Keratinocyte (primary cell): ENCODE measurements at regions not wholly inside any gene's neighbourhood (a gene's known extent, or its start where the extent isn't known, plus 50 kb on each side); places are given as distances from the start of the nearest gene placed in this dataset.

Experiments
- DNase-seq: peaks from one replicate; pipeline ENCODE4 v3.0.0-alpha.2; 2011; ENCODE audit warnings: low read depth, missing footprints, low spot score
- FAIRE-seq: peaks from 2 replicates; lab custom pipeline; 2011; peaks lifted over from hg19 to GRCh38; lab: Jason Lieb, UNC
- H2AFZ ChIP-seq: 2 replicates; pipeline ENCODE4 v1.6.0; 2012; ENCODE audit warnings: low read length, control low read depth, inconsistent platforms; ENCODE audit not compliant: control insufficient read depth
- H3K27ac ChIP-seq: 2 replicates; pipeline ENCODE4 v1.5.1; 2011; ENCODE audit warnings: low read length; ENCODE audit not compliant: control insufficient read depth, insufficient read depth
- H3K27me3 ChIP-seq: 3 replicates; pipeline ENCODE4 v1.6.0; 2011; ENCODE audit warnings: low read length; ENCODE audit not compliant: control insufficient read depth, insufficient read depth; ENCODE audit errors: extremely low read depth
- H3K36me3 ChIP-seq, 2 experiments: 2 replicates in 1 of 2; 3 replicates in 1 of 2; pipeline ENCODE4 v1.5.1; 2011; ENCODE audit warnings: low read length in 2 of 2, mild to moderate bottlenecking in 1 of 2; ENCODE audit not compliant: control insufficient read depth in 2 of 2, insufficient read depth in 2 of 2; ENCODE audit errors: extremely low read depth in 1 of 2
- H3K4me1 ChIP-seq: 3 replicates; pipeline ENCODE4 v1.5.1; 2011; ENCODE audit warnings: low read length; ENCODE audit not compliant: control insufficient read depth, insufficient read depth; ENCODE audit errors: extremely low read depth
- H3K4me2 ChIP-seq: 3 replicates; pipeline ENCODE4 v1.6.0; 2011; ENCODE audit warnings: low read depth, low read length; ENCODE audit not compliant: control insufficient read depth, insufficient read depth; ENCODE audit errors: extremely low read depth
- H3K4me3 ChIP-seq, 3 experiments: fragments of 200-600 bp in 1 of 3; sonication (generic) in 1 of 3; 2 replicates in 2 of 3; 3 replicates in 1 of 3; pipeline ENCODE4 v1.5.1; 2011 to 2016; ENCODE audit warnings: low read length in 3 of 3, mild to moderate bottlenecking in 3 of 3, control low read depth in 2 of 3, inconsistent platforms in 1 of 3, low read depth in 1 of 3, mixed read lengths in 1 of 3, mixed run types in 1 of 3, moderate library complexity in 1 of 3; ENCODE audit not compliant: control insufficient read depth in 2 of 3, insufficient read depth in 2 of 3; ENCODE audit errors: extremely low read depth in 1 of 3
- H3K79me2 ChIP-seq: 2 replicates; pipeline ENCODE4 v1.6.0; 2012; ENCODE audit warnings: low read length; ENCODE audit not compliant: control insufficient read depth, insufficient read depth
- H3K9ac ChIP-seq: 3 replicates; pipeline ENCODE4 v1.6.0; 2011; ENCODE audit warnings: low read length; ENCODE audit not compliant: control insufficient read depth, insufficient read depth; ENCODE audit errors: extremely low read depth
- H3K9me1 ChIP-seq: 3 replicates; pipeline ENCODE4 v1.6.0; 2011; ENCODE audit warnings: low read length; ENCODE audit not compliant: control insufficient read depth, insufficient read depth; ENCODE audit errors: extremely low read depth
- H3K9me3 ChIP-seq: 2 replicates; pipeline ENCODE4 v1.5.1; 2012; ENCODE audit warnings: low read depth, low read length; ENCODE audit not compliant: control insufficient read depth
- H4K20me1 ChIP-seq: 3 replicates; pipeline ENCODE4 v1.6.0; 2011; ENCODE audit warnings: low read length; ENCODE audit not compliant: control insufficient read depth, insufficient read depth; ENCODE audit errors: extremely low read depth
- EZH2 ChIP-seq: IDR thresholded peaks from one replicate; pipeline ENCODE4 v1.6.1; 2012; ENCODE audit warnings: inconsistent platforms, mild to moderate bottlenecking, low read length, moderate library complexity
- dilution Hi-C: fragments of 300-500 bp; cut with MboI; formaldehyde crosslinking; loops from one replicate; pipeline ENCODE4 v1.7.0; 2020; ENCODE audit warnings: low sequenced_read_pairs; ENCODE audit not compliant: extremely low pct_ligation_motif_present
- TF ChIP-seq, protein P1 (sequence below), 3 experiments: IDR thresholded peaks in 1 of 3; conservative IDR thresholded peaks in 1 of 3; optimal IDR thresholded peaks in 1 of 3; 2 replicates in 2 of 3; 3 replicates in 1 of 3; pipeline versions ENCODE3 to v1.5.1; 2011; ENCODE audit warnings: low read length in 3 of 3, mild to moderate bottlenecking in 3 of 3, moderate library complexity in 2 of 3, control low read depth in 1 of 3, inconsistent platforms in 1 of 3; ENCODE audit not compliant: insufficient read depth in 2 of 3; ENCODE audit errors: extremely low read depth in 1 of 3

GRCh38 chr2:104040771-104041170 lies 813.1 kb upstream of the POU3F3 start:
- H4K20me1 ChIP-seq, result no peaks in the 10 kb centered on the region
- no peak overlapping the region for H3K27ac ChIP-seq
- H3K4me3 ChIP-seq, result no peak overlapping the region
- H3K36me3 ChIP-seq, result no peaks in the 10 kb centered on the region
- H3K27me3 ChIP-seq, result no peaks in the 10 kb centered on the region
- no peak for FAIRE-seq
- DNase-seq, result no peak
- no peaks in the 10 kb centered on the region for H3K4me1 ChIP-seq
- H3K9me1 ChIP-seq, result no peaks in the 10 kb centered on the region
- TF ChIP-seq EZH2, result no peak
- TF ChIP-seq, protein P1, sequence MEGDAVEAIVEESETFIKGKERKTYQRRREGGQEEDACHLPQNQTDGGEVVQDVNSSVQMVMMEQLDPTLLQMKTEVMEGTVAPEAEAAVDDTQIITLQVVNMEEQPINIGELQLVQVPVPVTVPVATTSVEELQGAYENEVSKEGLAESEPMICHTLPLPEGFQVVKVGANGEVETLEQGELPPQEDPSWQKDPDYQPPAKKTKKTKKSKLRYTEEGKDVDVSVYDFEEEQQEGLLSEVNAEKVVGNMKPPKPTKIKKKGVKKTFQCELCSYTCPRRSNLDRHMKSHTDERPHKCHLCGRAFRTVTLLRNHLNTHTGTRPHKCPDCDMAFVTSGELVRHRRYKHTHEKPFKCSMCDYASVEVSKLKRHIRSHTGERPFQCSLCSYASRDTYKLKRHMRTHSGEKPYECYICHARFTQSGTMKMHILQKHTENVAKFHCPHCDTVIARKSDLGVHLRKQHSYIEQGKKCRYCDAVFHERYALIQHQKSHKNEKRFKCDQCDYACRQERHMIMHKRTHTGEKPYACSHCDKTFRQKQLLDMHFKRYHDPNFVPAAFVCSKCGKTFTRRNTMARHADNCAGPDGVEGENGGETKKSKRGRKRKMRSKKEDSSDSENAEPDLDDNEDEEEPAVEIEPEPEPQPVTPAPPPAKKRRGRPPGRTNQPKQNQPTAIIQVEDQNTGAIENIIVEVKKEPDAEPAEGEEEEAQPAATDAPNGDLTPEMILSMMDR (optimal IDR thresholded peaks at IDR 0.05 in 1 of 3, IDR thresholded peaks at IDR 0.05 in 1 of 3, conservative IDR thresholded peaks at IDR 0.05 in 1 of 3; ENCODE audit: extremely low read depth in 1 of 3, insufficient read depth in 2 of 3, low read length in 3 of 3), result no peak
- dilution Hi-C loops, result no loop called here
- no peak overlapping the region for H3K4me2 ChIP-seq
- H2AFZ ChIP-seq, result no peak overlapping the region
- H3K9me3 ChIP-seq, result no peaks in the 10 kb centered on the region
- no peaks in the 10 kb centered on the region for H3K79me2 ChIP-seq
- no peak overlapping the region for H3K9ac ChIP-seq

- no peaks in the 10 kb centered on the region for H3K9me3 ChIP-seq
- DNase-seq (no peak), FAIRE-seq (no peak)
- TF ChIP-seq EZH2, result no peak
- TF ChIP-seq, protein P1 (optimal IDR thresholded peaks at IDR 0.05 in 1 of 3, IDR thresholded peaks at IDR 0.05 in 1 of 3, conservative IDR thresholded peaks at IDR 0.05 in 1 of 3; ENCODE audit: extremely low read depth in 1 of 3, insufficient read depth in 2 of 3, low read length in 3 of 3), result no peak
- dilution Hi-C loops, result no loop called here
- H3K4me3 ChIP-seq, result no peak overlapping the region
- no peak overlapping the region for H2AFZ ChIP-seq
- H3K9me1 ChIP-seq, result no peaks in the 10 kb centered on the region
- H3K9ac ChIP-seq, result no peak overlapping the region
- H3K79me2 ChIP-seq, result no peaks in the 10 kb centered on the region
- H3K36me3 ChIP-seq, result no peaks in the 10 kb centered on the region
- H3K4me1 ChIP-seq, result no peaks in the 10 kb centered on the region
- H3K27ac ChIP-seq, result no peak overlapping the region
- no peaks in the 10 kb centered on the region for H3K27me3 ChIP-seq
- H3K4me2 ChIP-seq, result no peak overlapping the region
- no peaks in the 10 kb centered on the region for H4K20me1 ChIP-seq
Observed at GRCh38 chr2:104041351-104041750, 812.6 kb upstream of the POU3F3 start.
